ENCODE measurements at regions not wholly inside any gene's neighbourhood (a gene's known extent, or its start where the extent isn't known, plus 50 kb on each side); places are given as distances from the start of the nearest gene placed in this dataset.
"Not testable (repeated sequence)": the region's sequence is repeated elsewhere in the genome, so short reads cannot be mapped to it uniquely, and the experiment has no call there.

DNA sequence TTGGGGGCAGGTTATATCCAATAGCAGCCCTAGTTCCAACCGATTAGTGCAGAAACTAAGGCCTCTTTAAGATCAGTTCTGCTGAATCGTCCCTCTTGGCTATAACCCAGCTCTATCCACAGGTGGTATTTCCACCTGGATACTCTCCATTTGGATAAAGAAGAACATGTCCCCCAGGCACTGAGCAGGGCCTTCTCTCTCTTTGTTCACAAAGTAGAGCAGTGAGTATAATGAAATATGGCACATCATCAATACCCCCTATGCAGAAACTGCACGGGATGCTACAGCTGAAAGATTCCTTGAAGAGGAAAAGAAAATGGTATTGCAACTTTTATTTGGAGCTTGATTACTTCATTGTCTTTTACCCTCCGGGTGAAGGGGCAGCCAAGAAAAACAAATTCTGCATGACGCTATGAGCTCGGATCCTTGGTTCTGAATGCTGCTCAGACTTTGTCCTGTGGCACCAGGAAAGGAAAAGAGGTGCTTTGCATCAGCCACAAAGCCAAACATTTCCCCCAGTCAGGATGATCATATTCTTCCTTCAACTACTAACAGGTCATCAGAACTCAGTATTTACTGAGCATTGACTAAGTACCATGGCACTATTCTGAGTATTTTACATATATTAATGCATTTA lies 399.7 kb downstream of the NPIPA8 start:
- DNase-seq, result no peak

DNA sequence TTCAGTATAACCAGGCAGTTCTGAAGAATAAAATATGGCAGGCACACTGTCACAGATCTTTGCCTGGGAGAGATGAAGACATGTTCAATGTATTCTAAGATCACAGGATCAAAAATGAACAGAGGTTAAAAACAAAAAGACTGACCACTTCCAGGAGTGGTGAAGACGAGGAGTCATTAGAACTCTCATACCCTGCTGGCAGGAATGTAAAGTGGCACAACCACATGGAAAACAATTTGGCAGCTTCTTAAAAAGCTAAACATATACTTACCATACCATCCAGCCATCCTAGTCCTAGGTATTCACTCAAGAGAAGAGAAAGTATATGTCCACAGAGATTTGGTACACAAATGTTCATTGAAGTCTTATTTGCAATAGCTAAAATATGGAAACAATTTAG lies 406.3 kb downstream of the NPIPA8 start:
- no peak for DNase-seq

DNA sequence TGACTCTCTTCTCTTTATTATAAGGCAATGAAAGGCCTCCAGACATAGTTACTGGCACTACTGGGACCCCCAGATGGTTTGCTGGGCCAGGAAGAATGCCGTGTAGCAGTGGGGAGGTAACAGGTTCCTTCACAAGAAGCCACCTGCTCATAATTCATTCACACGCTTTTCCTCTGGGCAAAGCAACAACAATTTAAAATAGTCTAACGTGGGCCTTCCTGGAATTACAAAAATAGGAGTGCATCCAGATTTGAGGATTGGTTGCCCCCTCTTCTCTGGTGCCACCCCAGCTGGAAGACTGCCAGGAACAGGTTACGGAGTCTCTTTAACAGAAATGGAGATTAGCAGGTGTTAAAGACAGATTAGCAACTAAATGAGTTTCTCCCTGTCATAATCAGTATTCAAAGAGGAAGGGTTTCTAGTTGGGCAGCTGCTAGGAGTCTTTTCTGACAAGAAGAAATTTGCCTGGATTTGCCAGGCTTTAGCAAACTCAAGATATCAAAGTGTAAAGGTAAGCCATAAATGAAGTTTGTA lies 409.6 kb downstream of the NPIPA8 start:
- no peak for DNase-seq

DNA sequence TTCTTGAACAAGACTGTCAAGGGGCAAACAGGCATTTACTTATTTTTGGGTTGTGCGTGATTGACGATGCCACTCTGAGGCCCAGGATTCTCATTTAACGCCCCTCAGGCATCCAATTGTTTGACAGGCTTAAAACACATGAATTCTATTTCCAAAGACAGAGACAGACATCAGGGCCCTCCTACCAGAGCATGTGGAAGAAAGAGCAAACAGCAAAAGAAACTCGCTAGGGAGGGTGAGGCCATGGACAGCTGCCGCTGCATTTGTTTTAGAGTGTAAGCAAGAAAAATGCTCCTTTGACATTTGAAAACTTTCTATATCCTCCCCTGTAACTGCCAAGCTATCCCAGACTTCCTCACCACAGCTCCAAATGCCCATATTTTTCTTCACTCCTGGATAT lies 410.1 kb downstream of the NPIPA8 start:
- DNase-seq, result no peak

DNA sequence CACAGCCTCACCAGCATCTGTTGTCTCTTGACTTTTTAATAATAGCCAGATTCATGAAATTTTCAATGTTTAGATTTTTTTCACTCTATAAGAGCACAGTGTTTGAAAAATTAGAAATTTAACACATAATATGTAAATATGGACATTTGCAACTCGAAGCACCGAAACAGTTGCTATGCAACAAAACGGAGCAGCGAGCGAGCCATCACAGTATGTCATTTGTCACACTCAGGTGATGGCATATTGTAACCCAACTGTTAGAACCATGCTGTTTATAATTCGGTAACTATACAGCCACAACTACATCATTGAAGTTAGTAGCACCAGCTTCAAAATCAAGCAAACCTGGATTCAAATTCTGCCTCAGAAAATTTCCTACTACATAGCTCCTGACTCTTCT lies 410.8 kb downstream of the NPIPA8 start:
- no peak for DNase-seq

DNA sequence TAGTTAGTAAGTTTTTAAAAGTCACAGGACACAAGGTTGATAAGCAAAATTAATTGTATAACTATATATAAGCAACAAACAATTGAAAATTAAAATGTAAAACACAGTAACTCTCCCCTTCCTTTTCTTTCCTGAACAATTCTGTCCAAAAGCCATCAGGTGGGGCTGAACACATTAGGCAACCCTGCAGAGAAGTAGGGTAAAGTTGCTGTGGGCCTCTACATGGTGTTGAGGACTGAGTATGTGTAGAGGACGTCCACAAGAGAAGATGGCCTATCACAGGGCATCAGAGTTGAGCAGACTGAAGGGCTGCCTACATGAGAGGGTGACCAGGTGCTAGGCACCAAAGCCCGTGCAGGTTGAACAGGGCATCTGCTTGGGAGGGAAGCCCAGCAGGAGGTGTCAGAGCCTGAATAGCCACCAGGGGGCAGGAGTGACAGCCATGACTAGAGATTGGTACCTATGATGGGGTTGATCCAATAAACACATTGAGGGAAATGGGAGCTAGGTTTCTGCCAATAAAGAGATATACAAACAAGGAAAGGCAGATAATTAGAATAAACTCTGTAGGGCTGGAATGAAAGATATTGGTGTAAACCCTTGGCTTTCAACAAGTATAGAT lies 415.1 kb downstream of the NPIPA8 start:
- DNase-seq, result peak; percentile 54 to 61

DNA sequence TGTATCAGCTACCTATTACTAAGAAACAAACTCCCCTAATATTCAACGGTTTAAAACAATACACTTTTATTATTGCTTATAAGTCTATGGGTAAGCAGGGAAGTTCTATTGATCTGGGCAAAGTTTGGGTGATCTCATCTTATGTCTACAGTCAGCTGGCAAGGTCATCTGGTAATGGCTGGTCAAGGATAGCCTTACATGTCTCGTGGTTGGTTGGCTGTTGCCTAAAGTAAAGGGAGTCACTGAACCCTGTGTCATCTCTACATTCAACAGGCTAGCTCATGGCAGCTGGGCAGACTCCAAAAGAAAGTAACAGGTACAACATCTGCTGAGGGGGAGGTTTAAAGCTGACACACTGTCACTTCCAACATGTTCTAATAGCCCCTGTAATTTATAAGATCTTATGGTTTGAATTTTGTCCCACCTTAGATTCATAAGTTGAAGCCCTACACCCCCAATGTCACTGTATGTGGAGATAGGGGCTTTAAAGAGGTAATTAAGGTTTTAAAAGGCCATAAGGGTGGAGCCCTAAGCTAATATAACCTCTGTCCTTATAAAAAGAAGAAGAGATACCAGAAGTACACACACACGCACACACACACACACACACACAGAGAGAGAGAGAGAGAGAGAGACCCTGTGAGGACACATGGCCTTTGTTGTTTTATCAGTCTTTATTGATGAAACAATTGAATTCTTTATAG lies 419.1 kb downstream of the NPIPA8 start:
- no peak for DNase-seq

DNA sequence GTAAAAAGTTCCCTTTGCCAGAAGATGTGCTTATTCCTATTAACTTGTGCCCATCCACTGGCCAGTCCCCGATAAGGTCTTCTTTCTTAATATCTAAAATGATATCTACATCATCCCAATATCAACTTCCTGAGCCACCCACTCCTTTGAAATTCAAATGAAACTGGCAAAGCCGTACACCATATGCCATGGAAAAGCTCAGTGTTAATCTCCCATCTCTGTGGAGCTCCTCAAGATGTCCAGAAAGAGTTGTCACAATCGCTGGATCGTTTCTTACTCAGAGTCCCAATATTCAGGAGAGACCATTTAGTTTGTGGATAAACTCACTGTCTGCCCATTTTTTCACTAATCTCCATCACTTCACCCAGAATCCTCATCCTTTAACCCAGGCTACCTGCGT lies 420.7 kb downstream of the NPIPA8 start:
- no peak for DNase-seq

DNA sequence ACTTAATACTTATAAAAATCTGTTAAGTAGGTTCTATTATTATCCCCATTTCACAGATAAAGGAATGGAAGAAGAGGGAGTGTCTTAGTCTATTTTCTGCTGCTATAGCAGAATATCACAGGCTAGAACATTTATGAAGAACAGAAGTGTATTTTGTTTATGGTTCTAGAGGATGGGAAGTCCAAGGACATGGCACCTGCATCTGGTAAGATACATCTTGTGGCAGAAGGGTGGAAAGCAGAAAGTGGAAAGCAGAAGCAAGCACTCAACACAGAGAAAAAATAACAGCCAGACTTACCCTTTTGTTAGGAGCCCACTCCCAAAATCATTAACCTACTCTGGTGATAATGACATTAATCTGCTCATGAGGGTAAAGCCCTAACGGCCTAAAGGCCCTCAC lies 422.4 kb downstream of the NPIPA8 start:
- DNase-seq, result no peak

DNA sequence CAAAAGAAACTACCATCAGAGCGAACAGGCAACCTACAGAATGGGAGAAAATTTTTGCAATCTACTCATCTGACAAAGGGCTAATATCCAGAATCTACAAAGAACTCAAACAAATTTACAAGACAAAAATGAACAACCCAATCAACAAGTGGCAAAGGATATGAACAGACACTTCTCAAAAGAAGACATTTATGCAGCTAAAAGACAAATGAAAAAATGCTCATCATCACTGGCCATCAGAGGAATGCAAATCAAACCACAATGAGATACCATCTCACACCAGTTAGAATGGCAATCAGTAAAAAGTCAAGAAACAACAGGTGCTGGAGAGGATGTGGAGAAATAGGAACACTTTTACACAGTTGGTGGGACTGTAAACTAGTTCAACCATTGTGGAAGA lies 425.0 kb downstream of the NPIPA8 start:
- DNase-seq, result not testable (repeated sequence)

DNA sequence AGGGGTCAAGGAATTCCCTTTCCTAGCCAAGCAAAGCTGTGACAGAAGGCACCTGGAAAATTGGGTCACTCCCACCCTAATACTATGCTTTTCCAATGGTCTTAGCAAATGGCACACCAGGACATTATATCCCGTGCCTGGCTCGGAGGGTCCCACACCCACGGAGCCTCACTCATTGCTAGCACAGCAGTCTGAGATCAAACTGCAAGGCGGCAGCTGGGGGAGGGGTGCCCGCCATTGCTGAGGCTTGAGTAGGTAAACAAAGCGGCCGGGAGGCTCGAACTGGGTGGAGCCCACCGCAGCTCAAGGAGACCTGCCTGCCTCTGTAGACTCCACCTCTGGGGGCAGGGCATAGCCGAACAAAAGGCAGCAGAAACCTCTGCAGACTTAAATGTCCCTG lies 429.9 kb downstream of the NPIPA8 start:
- not testable (repeated sequence) for DNase-seq

DNA sequence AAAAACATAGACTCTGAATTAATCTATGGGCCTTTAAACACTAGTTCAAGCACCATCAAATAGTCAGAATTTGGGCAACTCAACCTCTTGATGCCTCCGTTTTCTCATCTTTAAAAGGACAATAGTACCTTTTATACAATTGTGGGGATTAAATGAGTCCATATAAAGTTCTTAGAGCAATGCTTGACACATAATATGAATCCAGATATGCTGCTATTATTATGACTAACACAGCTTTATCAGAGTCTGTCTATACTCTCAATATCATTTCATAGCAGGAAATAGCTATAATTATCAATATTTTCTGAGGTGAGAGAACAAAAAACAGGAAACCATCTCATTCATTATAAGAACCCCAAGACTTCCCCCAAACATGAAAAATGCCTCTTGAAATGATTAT lies 430.5 kb upstream of the XYLT1 start:
- no peak for DNase-seq

DNA sequence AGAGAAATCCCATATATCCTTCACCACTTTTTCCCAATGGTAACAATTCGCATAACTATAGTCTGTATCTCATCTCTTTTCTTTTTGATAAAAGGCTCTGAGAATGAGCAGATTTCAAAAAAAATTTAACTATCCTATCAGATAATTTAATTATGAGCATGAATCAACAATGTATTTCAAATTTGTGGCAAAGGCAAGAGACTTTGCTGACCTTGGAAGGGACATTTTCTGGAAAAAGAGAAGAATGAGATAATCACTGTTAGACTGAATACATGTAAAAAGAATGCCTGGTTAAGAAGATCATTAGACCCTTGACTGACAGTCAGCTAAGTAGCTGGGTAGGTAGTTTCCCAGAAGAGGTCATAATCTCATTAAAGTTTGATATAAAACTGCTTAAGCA lies 428.4 kb upstream of the XYLT1 start:
- DNase-seq, result no peak

DNA sequence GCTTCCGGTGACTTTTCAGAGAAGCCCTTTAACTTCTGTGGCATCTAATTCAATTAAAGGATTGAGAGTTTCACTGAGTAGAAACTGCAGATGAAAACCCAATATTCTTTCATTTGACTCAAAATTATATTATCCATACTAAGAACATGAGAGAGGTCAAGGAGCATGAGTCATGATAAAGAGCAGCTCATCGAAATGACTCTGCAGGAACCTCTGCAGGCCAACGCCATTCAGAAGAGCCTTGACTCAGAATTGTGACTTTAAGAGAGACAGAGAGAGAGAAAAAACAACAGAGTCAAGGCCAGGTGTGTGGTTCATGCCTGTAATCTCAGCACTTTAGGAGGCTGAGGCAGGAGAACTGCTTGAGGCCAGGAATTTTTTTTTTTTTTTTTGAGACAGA lies 417.2 kb upstream of the XYLT1 start:
- DNase-seq, result no peak

DNA sequence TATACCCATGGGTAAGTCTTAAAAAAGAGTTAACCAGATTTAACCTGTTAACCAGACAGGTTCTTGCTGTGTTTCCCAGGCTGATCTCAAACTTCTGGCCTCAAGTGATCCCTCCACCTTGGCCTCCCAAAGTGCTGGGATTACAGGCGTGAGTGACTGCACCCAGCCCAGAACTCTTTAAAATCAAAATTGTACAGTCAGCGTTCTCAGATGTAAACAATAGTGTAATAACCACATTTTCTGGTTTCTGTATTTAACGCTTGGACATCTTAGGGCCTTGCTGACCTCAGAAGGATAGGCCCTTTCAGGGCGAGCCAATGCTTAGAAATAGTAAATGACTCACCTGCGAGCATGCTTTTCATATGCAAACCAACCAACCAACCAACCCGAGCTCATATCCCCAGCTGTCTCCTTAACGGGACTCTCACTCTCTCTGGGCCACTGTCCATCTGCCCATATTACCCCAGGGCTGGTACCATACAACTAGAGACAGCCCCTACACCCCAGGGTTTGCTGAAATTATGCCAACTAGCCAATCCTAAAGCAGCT lies 415.0 kb upstream of the XYLT1 start:
- no peak for DNase-seq

DNA sequence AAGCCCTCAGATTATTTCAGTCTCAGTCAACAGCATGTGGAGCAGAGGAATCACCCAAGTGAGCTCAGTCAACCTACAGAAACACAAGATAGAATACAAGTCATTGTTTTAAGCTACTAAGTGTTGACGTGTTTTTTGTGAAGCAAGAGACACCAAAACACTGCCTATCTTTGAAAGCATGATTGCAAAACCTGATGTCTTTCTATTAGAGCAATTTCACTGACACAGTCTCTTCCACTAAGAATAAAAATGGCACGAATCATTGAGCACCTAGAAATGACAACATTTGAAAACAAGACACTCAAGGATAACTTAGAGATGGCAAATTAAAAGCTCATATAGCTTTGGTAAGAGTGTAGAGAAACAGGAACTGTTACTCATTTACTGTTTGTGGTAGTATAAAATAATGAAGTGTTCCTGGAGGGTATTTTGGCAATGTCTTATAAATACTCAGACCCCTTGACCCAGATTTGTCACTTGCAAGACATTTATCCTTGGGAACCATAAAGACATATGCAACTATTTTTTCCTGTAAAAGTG lies 407.1 kb upstream of the XYLT1 start:
- no peak for DNase-seq

DNA sequence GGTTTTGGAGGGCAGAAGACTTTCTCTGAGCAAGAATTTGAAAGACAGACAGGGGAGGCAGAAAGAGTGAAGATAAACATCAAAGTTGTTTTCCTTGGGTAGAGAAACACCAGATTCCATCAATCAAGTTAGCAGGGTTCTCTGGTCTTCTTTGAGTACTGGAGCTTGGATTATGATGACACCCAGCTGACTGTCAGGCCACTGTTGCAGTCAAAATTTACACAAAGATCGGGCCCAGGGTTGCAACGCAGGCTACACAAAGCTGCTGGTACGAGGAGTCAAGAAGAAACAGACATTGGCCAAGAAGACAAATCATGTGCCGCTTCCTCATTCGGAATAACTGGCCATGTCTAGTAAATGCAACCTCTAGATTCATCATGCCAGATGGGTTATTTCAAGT lies 396.2 kb upstream of the XYLT1 start:
- no peak for DNase-seq

DNA sequence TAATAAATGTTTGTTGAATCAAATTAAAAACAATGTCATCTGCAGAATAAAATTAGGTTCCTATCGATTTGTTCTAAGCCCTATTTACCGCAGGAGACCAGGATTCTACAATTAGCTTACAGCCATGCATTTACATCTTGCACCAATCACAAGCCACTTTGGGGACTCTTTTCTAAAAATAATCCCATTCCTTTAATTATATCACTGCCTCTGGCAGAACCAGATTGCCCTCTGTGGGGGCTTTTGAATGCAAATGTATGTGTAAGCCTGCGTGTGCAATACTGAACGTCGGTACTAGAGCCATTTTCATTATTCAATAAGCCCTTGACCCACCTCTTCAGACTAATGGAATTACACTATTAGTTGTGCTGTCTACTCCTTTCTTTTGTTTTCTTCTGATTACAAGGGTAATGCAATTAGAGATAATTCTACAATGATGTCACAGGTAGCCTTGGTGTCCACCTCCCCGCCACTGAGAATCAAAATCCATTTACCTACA lies 391.3 kb upstream of the XYLT1 start:
- no peak for DNase-seq

DNA sequence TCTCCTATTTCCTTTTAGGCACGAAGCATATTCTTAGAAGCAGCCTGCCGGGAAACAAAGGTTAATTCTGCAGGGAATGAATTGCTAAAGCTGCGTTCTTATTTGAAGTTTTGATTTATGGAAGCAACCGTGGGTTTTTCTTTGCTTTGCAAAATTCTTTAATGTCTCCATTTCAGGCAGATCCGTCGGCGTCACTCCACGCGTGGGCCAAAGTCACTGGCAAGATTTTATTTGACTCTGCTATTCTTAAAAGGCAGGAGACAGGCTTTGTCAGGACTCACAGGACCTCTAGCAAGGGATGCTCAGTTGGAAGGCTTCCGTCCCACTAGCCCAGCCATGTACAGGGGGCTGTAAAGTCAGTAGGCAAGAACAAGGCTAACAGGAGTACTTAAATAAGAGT lies 387.3 kb upstream of the XYLT1 start:
- no peak for DNase-seq

DNA sequence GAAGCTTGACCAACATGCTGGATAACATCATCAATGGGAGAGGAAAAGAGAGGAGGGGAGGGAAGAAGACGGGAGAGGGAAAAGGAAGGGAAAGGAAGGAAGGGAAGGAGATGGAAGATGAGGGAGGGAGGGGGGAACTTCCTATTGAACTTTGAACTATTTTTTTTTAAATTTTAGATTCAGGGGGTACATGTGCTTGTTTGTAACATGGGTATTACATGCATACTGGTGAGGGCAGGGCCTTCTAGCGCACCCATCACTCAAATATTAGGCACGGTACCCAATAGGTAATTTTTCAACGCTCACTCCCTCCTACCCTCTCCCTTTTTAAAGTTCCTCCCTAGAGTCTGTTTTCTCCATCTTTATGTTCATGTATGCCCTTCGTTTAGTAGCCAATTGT lies 383.2 kb upstream of the XYLT1 start:
- DNase-seq, result no peak

DNA sequence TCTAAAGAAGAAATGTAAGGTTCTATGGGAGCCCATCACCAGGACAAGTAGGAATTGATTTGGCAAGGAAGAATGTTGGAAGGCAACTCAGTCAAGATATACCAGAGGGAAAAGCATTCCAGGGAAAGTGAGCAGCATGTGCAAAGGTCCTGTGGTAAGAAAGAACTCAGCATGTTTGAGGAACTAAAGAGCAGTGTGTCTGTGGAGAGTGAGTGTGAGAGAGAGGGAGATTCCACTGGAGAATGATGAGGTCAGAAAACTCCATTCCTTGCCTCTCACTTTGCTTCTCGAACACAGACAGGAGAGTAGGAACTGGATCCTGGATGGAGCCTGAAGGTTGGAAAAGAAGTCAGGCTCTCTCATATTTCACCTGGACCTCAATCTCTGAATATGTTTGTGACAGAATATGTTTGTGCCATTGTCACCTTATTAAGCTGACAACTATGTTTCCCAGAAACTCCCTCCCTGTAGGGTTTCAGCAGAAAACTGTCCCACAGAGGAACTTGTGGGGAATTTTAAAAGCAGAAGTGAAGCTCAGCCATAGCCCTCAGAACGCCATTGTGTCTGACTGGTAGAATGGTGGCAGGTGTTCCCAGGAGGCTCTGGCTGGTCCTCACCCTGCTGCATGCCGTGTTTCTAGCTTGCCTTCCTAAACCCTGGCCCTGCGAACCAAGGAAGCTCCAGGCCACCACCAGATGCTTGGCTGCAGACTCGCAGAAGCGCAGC lies 382.4 kb upstream of the XYLT1 start:
- DNase-seq, result no peak

DNA sequence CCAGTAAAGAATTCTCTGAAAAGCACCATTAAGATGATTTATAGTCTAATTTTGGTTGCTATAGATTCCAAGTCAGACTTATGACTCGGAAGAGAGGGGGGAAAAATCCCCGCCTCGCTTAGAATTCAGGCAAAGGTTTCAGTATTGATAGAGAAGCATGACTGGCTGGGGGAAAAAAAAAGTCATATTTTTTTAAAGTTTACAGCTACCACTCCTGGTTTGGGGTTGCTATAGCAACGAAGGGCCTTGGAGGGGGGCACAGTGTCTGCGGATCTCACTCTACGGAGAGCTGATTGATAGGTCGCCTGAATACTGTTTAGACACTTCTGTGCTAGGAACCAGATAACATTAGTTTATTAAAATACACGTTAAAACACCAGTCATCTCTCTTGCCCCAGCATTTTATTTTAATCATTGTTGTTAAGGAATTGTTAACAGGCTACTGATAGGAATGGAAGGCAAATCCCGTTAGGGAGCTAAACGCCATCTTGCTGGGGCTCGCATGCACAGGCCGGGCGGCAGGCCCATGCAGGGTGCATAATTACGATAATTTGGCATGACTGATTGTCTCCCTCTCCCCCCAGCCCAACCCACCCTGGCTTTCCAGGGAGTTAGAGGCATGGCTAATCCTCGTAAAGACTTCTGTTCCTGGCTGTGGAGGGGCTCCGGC lies 380.0 kb upstream of the XYLT1 start:
- DNase-seq, result no peak
